ENCODE measurements at regions not wholly inside any gene's neighbourhood (a gene's known extent, or its start where the extent isn't known, plus 50 kb on each side); places are given as distances from the start of the nearest gene placed in this dataset.

DNA sequence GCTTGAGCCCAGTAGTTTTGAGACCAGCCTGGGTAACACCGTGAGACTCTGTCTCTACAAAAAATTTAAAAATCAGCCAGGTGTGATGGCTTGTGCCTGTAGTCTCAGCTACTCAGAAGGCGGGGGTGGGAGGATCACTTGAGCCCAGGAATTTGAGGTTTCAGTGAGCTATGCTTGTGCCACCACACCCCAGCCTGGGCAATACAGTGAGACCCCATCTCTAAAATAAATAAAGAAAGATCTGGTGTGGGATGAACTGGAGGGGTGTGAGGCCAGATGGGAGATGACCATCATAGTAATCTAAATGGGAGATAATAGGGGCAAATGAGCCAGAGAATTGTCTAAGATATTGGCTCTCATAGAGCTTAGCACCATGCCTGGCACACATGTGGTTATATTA lies 60.1 kb upstream of the TRABD2B start:
- H3K4me3 ChIP-seq (ENCODE audit: low read depth, low read length), result no peak overlapping the region
- DNase-seq (ENCODE audit: low read depth), result no peak
- TF ChIP-seq, protein P1, sequence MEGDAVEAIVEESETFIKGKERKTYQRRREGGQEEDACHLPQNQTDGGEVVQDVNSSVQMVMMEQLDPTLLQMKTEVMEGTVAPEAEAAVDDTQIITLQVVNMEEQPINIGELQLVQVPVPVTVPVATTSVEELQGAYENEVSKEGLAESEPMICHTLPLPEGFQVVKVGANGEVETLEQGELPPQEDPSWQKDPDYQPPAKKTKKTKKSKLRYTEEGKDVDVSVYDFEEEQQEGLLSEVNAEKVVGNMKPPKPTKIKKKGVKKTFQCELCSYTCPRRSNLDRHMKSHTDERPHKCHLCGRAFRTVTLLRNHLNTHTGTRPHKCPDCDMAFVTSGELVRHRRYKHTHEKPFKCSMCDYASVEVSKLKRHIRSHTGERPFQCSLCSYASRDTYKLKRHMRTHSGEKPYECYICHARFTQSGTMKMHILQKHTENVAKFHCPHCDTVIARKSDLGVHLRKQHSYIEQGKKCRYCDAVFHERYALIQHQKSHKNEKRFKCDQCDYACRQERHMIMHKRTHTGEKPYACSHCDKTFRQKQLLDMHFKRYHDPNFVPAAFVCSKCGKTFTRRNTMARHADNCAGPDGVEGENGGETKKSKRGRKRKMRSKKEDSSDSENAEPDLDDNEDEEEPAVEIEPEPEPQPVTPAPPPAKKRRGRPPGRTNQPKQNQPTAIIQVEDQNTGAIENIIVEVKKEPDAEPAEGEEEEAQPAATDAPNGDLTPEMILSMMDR (IDR thresholded peaks at IDR 0.05; ENCODE audit: low read depth, low read length, missing control alignments), result no peak

DNA sequence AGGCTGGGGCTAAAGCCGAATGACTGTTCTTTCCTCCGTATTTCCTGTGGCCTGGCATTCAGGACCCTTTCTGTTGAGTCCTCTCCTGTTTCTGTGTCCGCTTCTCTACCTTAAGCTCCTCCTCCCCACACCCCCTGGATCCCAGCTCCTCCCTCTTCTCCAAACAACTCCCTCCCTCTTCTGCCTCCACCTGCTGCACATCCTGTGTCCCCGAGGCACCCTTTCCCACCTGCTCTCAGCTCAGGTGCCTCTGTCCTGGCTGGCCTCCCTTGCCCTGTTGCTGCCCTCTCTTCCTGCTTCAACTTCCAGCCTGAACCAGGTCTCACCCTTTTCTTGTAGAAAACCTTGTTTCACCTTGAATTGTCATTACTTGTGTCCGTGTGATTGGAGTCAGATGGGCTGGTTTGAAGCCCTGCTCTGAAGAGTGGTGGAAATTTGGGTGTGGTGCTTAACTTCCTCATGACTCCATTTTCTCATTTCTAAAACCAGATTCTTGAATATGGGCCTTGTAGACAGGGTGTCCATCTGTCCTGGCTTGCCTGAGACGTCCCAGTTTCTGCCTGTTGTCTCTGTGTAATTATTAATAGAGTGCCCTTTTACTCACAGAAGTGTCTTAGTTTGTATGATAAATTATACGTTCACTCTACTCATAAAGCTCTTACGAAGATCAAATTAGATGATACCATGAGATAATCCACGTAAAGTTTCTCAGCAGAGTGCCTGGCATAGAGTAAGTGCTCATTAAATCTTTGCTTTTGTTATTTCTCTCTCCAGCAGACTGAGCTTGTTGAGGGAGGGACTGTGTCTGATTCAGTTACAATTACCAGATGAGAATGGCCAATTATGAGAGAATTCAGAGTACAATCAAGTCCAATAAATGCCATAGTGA lies 58.9 kb upstream of the TRABD2B start:
- no peak overlapping the region for H3K4me3 ChIP-seq (ENCODE audit: low read depth, low read length)
- TF ChIP-seq, protein P1 (IDR thresholded peaks at IDR 0.05; ENCODE audit: low read depth, low read length, missing control alignments), result no peak
- DNase-seq (ENCODE audit: low read depth), result no peak

DNA sequence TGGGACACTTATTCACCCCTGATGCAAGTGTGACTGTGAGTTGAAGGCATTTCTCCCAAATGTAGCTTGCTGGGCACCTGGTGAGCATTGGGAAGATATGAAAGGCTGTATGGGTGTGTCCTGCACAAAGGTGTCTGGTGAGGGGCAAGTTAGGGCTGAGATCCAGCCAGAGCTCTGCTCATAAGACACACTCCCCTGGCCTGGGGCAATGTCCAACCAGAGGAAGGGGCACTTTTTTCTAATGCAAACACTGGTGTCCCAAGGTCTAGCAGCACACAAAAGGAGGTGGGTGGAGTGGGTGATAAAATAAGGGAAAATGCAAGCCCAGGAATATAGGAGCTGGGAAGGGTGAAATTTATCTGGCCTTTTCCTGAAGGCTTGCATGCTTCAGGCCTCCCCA lies 57.0 kb upstream of the TRABD2B start:
- no peak for DNase-seq (ENCODE audit: low read depth)
- no peak overlapping the region for H3K4me3 ChIP-seq (ENCODE audit: low read depth, low read length)
- TF ChIP-seq, protein P1 (IDR thresholded peaks at IDR 0.05; ENCODE audit: low read depth, low read length, missing control alignments), result no peak

DNA sequence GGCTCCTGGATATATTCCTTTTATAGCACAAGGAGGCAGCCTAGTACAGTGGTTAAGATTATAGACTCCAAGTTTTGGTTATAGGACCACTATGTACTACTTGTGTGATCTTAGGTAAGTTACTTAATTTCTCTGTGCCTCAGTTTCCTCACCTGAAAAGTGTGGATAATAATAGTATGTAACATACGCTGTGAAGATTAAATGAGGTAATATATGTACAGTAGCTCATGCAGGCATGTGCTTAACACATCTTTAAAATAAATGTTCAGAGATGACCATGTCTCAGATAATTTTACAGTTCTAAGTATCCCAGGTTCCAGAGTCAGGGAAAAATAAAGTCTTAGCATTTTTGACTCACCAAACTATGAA lies 55.7 kb upstream of the TRABD2B start:
- TF ChIP-seq, protein P1 (IDR thresholded peaks at IDR 0.05; ENCODE audit: low read depth, low read length, missing control alignments), result no peak
- no peak overlapping the region for H3K4me3 ChIP-seq (ENCODE audit: low read depth, low read length)
- DNase-seq (ENCODE audit: low read depth), result no peak

DNA sequence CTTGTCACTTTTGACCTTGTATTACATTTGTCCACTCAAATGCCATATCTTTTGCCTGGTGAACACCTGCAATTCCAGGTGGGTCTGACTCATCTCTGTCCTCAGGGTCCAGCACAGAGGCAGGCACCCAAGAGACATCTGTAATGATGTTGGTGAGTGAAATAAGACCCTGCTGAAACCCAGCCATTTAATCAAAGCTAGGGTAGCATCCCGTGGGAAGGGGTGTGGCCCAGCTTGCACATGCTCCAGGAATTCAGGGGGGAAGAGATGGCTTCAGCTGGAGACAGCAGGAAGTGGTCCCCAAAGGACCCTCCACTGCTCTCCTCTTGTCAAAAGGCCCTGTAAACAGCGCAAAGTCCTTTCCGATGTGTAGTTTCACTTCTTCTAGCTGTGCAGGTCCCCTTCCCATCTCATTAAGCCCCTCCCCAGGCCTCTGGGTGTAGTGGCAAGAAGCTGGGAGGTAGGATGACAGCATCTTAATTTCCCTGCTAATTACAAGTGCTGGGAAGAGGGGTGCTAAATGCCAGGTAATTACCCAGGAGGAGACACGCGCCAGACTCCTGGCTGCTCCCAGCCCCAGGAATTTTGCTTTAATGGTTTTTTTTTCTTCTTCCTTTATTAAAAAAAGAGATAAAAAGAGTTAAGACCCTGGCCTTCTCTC lies 54.4 kb upstream of the TRABD2B start:
- DNase-seq (ENCODE audit: low read depth), result no peak
- TF ChIP-seq, protein P1 (IDR thresholded peaks at IDR 0.05; ENCODE audit: low read depth, low read length, missing control alignments), result no peak

DNA sequence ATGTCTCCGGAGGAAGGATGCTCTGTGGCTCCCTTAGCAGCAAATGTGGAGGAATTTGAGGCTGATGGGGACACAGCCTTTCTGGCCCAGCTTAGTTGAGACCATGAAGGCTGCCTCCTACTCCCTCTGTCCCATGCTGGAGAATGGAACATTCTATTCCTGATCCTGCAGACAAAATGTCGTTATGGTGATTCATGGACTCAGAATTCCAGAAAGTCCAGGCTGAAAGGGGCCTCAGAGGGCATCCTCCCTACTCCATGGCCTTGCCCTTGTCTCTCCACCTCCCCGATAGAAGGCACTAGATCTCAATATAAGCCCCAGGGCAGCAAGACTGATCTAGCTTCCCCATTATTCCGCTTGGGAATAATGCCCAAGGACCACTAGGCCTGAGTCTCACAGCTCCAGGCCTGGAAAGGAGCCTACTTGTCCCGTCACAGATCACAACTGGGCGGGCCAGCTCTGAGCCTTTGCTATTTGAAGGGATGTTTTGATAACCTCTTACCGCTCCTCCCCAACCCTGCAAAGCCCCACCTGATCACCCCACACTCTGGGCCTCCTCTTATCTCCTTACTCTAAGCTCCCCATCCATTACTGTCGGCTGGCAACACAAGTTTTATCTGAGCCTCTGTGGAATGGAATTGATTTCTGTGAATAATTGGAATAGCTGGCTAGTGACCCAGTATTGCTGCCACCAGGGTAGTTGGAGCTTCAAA lies 52.8 kb upstream of the TRABD2B start:
- TF ChIP-seq, protein P1 (IDR thresholded peaks at IDR 0.05; ENCODE audit: low read depth, low read length, missing control alignments), result no peak
- no peak for DNase-seq (ENCODE audit: low read depth)
- no peak overlapping the region for H3K4me3 ChIP-seq (ENCODE audit: low read depth, low read length)

More for the DNA sequence above, 54.4 kb upstream of the TRABD2B start:
- no peak overlapping the region for H3K4me3 ChIP-seq (ENCODE audit: low read depth, low read length)
